Uterus (tissue), 2 donors: ENCODE measurements at regions not wholly inside any gene's neighbourhood (a gene's known extent, or its start where the extent isn't known, plus 50 kb on each side); places are given as distances from the start of the nearest gene placed in this dataset.

Experiments
- CTCF ChIP-seq, 4 experiments: fragments of 200-600 bp in 2 of 4; fragments of 450-650 bp in 2 of 4; sonication (generic) in 2 of 4; IDR thresholded peaks; one replicate each; pipeline ENCODE4 v1.5.1; 2016 to 2019; ENCODE audit warnings: antibody characterized with exemption in 4 of 4, mild to moderate bottlenecking in 2 of 4, moderate library complexity in 1 of 4
- POLR2A ChIP-seq, 2 donors: fragments of 450-650 bp; IDR thresholded peaks; one replicate each; pipeline ENCODE4 v1.6.1; 2016; ENCODE audit warnings: antibody characterized with exemption in 2 of 2, mild to moderate bottlenecking in 1 of 2, moderate library complexity in 1 of 2

GRCh38 chr10:10644676-10645385, 372.8 kb upstream of the CELF2 start:
- TF ChIP-seq CTCF (IDR thresholded peaks at IDR 0.05): no peak
- TF ChIP-seq POLR2A (IDR thresholded peaks at IDR 0.05): no peak
